HepG2 (cell line): ENCODE measurements at regions not wholly inside any gene's neighbourhood (a gene's known extent, or its start where the extent isn't known, plus 50 kb on each side); places are given as distances from the start of the nearest gene placed in this dataset.

Source experiments
- ATAC-seq: fragments of 200-7000 bp; cut with Tn5 transposase; 3 replicates; pipeline ENCODE4 v1.9.1; 2020; ENCODE audit warnings: mild to moderate bottlenecking, moderate library complexity
- BruUV-seq: library from RNA; stranded (reverse); fragments of 400-500 nt; replicated peaks from 2 replicates; lab custom pipeline; 2021; lab: Mats Ljungman, UMichigan
- CTCF ChIA-PET: fragments of 300-600 bp; formaldehyde crosslinking; extraction: SDS; loops from one replicate; lab custom pipeline; 2021; ENCODE audit warnings: low total read pairs, inconsistent platforms, low intra/inter-chr PET ratio; lab: Yijun Ruan, JAX
- POLR2A ChIA-PET: fragments of 350-600 bp; sonication (Branson Sonifier 250); formaldehyde crosslinking; loops from one replicate; lab custom pipeline; 2020; ENCODE audit warnings: antibody characterized with exemption, inconsistent platforms; lab: Yijun Ruan, JAX
- DNase-seq: peaks from one replicate; pipeline ENCODE4 v3.0.0-alpha.2; 2015; ENCODE audit warnings: low spot score
- FAIRE-seq: peaks from 3 replicates; lab custom pipeline; 2011; peaks lifted over from hg19 to GRCh38; lab: Jason Lieb, UNC
- H2AFZ ChIP-seq: one replicate; pipeline ENCODE4 v1.6.1; 2011; ENCODE audit warnings: low read length, inconsistent platforms
- H3K27ac ChIP-seq: fragments of 300-600 bp; 3 replicates; pipeline ENCODE4 v1.8.0; 2011; ENCODE audit warnings: mixed run types, mild to moderate bottlenecking, mixed read lengths, low read length, inconsistent platforms; ENCODE audit not compliant: insufficient read depth; ENCODE audit errors: extremely low read length
- H3K27me3 ChIP-seq, 2 experiments: fragments of 200-600 bp in 1 of 2; 2 replicates in 1 of 2; 3 replicates in 1 of 2; pipeline versions ENCODE4 v1.6.0 to v1.8.0; 2011; ENCODE audit warnings: low read length in 2 of 2, mild to moderate bottlenecking in 2 of 2, moderate library complexity in 2 of 2, inconsistent platforms in 1 of 2; ENCODE audit not compliant: insufficient read depth in 2 of 2, control insufficient read depth in 1 of 2
- H3K36me3 ChIP-seq, 2 experiments: fragments of 200-600 bp in 1 of 2; replicated peaks in 1 of 2; 2 replicates in 1 of 2; 3 replicates in 1 of 2; pipeline versions ENCODE4 v1.5.1 to v1.8.0; 2011; ENCODE audit warnings: low read length in 2 of 2, inconsistent platforms in 1 of 2; ENCODE audit not compliant: insufficient read depth in 2 of 2, control insufficient read depth in 1 of 2
- H3K4me1 ChIP-seq: 2 replicates; pipeline ENCODE4 v1.5.1; 2012; ENCODE audit warnings: low read length, inconsistent platforms; ENCODE audit not compliant: insufficient read depth
- H3K4me2 ChIP-seq: 2 replicates; pipeline ENCODE4 v1.6.0; 2011; ENCODE audit warnings: low read depth, low read length, inconsistent platforms
- H3K4me3 ChIP-seq, 3 experiments: fragments of 200-600 bp in 1 of 3; sonication (generic), shearing (Covaris generic) in 1 of 3; replicated peaks in 1 of 3; 2 replicates each; pipeline ENCODE4 v1.5.1; 2011 to 2016; ENCODE audit warnings: low read length in 3 of 3, inconsistent platforms in 2 of 3, low read depth in 2 of 3, mild to moderate bottlenecking in 2 of 3, control low read depth in 1 of 3, mixed read lengths in 1 of 3; ENCODE audit not compliant: insufficient read depth in 1 of 3
- H3K79me2 ChIP-seq: one replicate; pipeline ENCODE4 v1.6.1; 2011; ENCODE audit warnings: low read length, inconsistent platforms; ENCODE audit not compliant: insufficient read depth
- H3K9ac ChIP-seq: 2 replicates; pipeline ENCODE4 v1.6.0; 2011; ENCODE audit warnings: mild to moderate bottlenecking, low read depth, low read length, inconsistent platforms; ENCODE audit not compliant: insufficient read depth
- H3K9me3 ChIP-seq: 2 replicates; pipeline ENCODE4 v1.5.1; 2012; ENCODE audit warnings: mild to moderate bottlenecking, low read length
- H4K20me1 ChIP-seq: 2 replicates; pipeline ENCODE4 v1.6.0; 2011; ENCODE audit warnings: inconsistent platforms, mild to moderate bottlenecking, low read length, moderate library complexity; ENCODE audit not compliant: insufficient read depth
- ELF1 ChIP-seq: sonication (generic); formaldehyde crosslinking; IDR thresholded peaks from 2 replicates; pipeline ENCODE4 v1.4.0; 2020; ENCODE audit warnings: missing genetic modification reagents
- HMGA1 ChIP-seq: sonication (generic); formaldehyde crosslinking; conservative IDR thresholded peaks from 2 replicates; pipeline ENCODE4 v1.4.0; 2020; ENCODE audit warnings: missing genetic modification reagents
- MTA3 ChIP-seq: sonication (generic); formaldehyde crosslinking; IDR thresholded peaks from 2 replicates; pipeline ENCODE4 v1.4.0; 2020; ENCODE audit warnings: missing genetic modification reagents
- MZF1 ChIP-seq: sonication (generic); formaldehyde crosslinking; IDR thresholded peaks from 2 replicates; pipeline ENCODE4 v1.8.1; 2023; ENCODE audit warnings: mild to moderate bottlenecking, missing genetic modification reagents, borderline replicate concordance
- ZFP41 ChIP-seq: sonication (generic); formaldehyde crosslinking; IDR thresholded peaks from 2 replicates; pipeline ENCODE4 v1.4.0; 2020; ENCODE audit warnings: mild to moderate bottlenecking, missing genetic modification reagents, borderline replicate concordance
- ZFP82 ChIP-seq: sonication (generic); formaldehyde crosslinking; IDR thresholded peaks from 2 replicates; pipeline ENCODE4 v1.5.1; 2020; ENCODE audit warnings: mild to moderate bottlenecking, missing genetic modification reagents, borderline replicate concordance
- ZNF138 ChIP-seq: sonication (generic); formaldehyde crosslinking; IDR thresholded peaks from 2 replicates; pipeline ENCODE4 v1.5.0; 2020; ENCODE audit warnings: mild to moderate bottlenecking, low read depth, missing genetic modification reagents
- ZNF570 ChIP-seq: sonication (generic); formaldehyde crosslinking; IDR thresholded peaks from 2 replicates; pipeline ENCODE4 v1.4.0; 2020; ENCODE audit warnings: mild to moderate bottlenecking, missing genetic modification reagents, borderline replicate concordance
- WGBS: methylation state at CpG from one replicate; pipeline ENCODE4 v1.1.6; 2017; ENCODE audit warnings: low lambda C conversion rate; 5-methylcytosine and 5-hydroxymethylcytosine counted together
- in situ Hi-C: cut with HindIII; loops from 2 replicates; pipeline ENCODE4 v1.10.0; 2017; ENCODE audit warnings: low pct_unique_long_range_greater_than_20kb; ENCODE audit not compliant: extremely low pct_ligation_motif_present
- intact Hi-C: fragments of 100-400 bp; cut with micrococcal nuclease; formaldehyde crosslinking; loops from one replicate; pipeline ENCODE4 v1.10.0; 2022; ENCODE audit not compliant: unreplicated experiment
- TF ChIP-seq, protein P1 (sequence below): sonication (generic); formaldehyde crosslinking; conservative IDR thresholded peaks from 2 replicates; pipeline ENCODE4 v1.4.0; 2020; ENCODE audit warnings: missing genetic modification reagents
- TF ChIP-seq, protein P2 (sequence below): sonication (generic); formaldehyde crosslinking; IDR thresholded peaks from 2 replicates; pipeline ENCODE4 v1.9.0; 2021; ENCODE audit warnings: missing genetic modification reagents, borderline replicate concordance

DNA sequence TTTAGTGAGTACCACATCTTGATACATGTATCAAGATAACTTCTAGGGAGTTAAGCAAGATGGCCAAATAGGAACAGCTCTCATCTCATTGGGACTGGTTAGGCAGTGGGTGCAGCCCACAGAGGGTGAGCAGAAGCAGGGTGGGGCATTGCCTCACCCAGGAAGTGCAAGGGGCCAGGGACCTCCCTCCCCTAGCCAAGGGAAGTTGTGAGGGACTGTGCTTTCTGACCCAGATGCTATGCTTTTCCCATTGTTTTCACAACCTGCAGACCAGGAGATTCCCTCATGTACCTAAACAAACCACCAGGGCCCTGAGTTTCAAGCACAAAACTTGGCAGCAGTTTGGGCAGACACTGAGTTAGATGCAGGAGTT is 665.0 kb upstream of the CBLB start:
- BruUV-seq, result no TSS peak

DNA sequence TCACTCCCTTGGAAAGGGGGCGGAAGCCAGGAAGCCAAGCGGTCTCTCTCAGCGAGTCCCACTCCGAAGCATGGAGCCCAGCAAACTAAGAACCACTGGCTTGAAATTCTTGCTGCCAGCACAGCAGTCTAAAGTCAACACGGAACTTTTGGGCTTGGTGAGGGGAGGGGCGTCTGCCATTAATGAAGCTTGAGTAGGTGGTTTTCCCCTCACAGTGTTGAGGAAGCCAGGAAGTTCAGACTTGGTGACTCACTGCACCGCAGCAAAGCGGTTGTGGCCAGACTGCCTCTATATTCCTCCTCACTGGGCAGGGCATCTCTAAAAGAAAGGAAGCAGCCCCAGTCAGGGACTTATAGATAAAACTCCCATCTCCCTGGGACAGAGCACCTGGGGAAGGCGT is 665.4 kb upstream of the CBLB start:
- no peak for ATAC-seq
- no peak overlapping the region for H3K27ac ChIP-seq

More for the DNA sequence above, 665.0 kb upstream of the CBLB start:
- intact Hi-C loops, result no loop called here
- Histone ChIP-seq H3K9me3 (0 out of 2 replicates have a peak, but pooled peaks cover 13% of the 10 kb centered on the region), H4K20me1 (no peaks in the 10 kb centered on the region), H3K4me3 (no peak overlapping the region), H3K4me1 (no peaks in the 10 kb centered on the region)
- ATAC-seq (no peak), FAIRE-seq (no peak), DNase-seq (no peak)
- TF ChIP-seq ZNF570 (CRISPR knock-in tag), result no peak
- TF ChIP-seq MZF1 (CRISPR knock-in tag), result no peak
- no peak for TF ChIP-seq ZFP41 (CRISPR knock-in tag)
- TF ChIP-seq, protein P1, sequence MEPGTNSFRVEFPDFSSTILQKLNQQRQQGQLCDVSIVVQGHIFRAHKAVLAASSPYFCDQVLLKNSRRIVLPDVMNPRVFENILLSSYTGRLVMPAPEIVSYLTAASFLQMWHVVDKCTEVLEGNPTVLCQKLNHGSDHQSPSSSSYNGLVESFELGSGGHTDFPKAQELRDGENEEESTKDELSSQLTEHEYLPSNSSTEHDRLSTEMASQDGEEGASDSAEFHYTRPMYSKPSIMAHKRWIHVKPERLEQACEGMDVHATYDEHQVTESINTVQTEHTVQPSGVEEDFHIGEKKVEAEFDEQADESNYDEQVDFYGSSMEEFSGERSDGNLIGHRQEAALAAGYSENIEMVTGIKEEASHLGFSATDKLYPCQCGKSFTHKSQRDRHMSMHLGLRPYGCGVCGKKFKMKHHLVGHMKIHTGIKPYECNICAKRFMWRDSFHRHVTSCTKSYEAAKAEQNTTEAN (CRISPR knock-in tag), result no peak
- TF ChIP-seq, all 625 proteins: peak for 0
- H2AFZ ChIP-seq, result no peak overlapping the region
- POLR2A ChIA-PET, result no interaction called here
- CTCF ChIA-PET, result no interaction called here
- no peak overlapping the region for H3K9ac ChIP-seq
- H3K4me2 ChIP-seq, result no peak overlapping the region
- H3K79me2 ChIP-seq, result no peaks in the 10 kb centered on the region
- no peak overlapping the region for H3K27ac ChIP-seq
- no peaks in the 10 kb centered on the region for H3K27me3 ChIP-seq
- H3K36me3 ChIP-seq, result no peaks in the 10 kb centered on the region
- in situ Hi-C loops, result no loop called here

More for the DNA sequence above, 665.4 kb upstream of the CBLB start:
- in situ Hi-C loops, result no loop called here
- Histone ChIP-seq H3K27me3 (no peaks in the 10 kb centered on the region), H3K36me3 (no peaks in the 10 kb centered on the region), H3K4me2 (no peak overlapping the region), H3K79me2 (no peaks in the 10 kb centered on the region), H3K9me3 (0 out of 2 replicates have a peak, but pooled peaks cover 13% of the 10 kb centered on the region), H4K20me1 (no peaks in the 10 kb centered on the region), H2AFZ (no peak overlapping the region), H3K9ac (no peak overlapping the region), H3K4me1 (no peaks in the 10 kb centered on the region), H3K4me3 (no peak overlapping the region)
- no peak for DNase-seq
- CTCF ChIA-PET, result no interaction called here
- FAIRE-seq, result no peak
- intact Hi-C loops, result no loop called here
- no TSS peak for BruUV-seq
- WGBS, result 54% methylated on average over 3 of the region's 9 CpGs
- TF ChIP-seq ELF1 (CRISPR knock-in tag), result no peak
- no peak for TF ChIP-seq ZNF138 (CRISPR knock-in tag)
- TF ChIP-seq HMGA1 (CRISPR knock-in tag), result no peak
- no peak for TF ChIP-seq ZFP82
- TF ChIP-seq, protein P2, sequence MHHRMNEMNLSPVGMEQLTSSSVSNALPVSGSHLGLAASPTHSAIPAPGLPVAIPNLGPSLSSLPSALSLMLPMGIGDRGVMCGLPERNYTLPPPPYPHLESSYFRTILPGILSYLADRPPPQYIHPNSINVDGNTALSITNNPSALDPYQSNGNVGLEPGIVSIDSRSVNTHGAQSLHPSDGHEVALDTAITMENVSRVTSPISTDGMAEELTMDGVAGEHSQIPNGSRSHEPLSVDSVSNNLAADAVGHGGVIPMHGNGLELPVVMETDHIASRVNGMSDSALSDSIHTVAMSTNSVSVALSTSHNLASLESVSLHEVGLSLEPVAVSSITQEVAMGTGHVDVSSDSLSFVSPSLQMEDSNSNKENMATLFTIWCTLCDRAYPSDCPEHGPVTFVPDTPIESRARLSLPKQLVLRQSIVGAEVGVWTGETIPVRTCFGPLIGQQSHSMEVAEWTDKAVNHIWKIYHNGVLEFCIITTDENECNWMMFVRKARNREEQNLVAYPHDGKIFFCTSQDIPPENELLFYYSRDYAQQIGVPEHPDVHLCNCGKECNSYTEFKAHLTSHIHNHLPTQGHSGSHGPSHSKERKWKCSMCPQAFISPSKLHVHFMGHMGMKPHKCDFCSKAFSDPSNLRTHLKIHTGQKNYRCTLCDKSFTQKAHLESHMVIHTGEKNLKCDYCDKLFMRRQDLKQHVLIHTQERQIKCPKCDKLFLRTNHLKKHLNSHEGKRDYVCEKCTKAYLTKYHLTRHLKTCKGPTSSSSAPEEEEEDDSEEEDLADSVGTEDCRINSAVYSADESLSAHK (CRISPR knock-in tag), result no peak
- no peak for TF ChIP-seq MTA3 (CRISPR knock-in tag)
- POLR2A ChIA-PET, result no interaction called here
